NCI-H187 (cell line): ENCODE measurements at regions not wholly inside any gene's neighbourhood (a gene's known extent, or its start where the extent isn't known, plus 50 kb on each side); places are given as distances from the start of the nearest gene placed in this dataset.

Experiments
- DNase-seq, 2 experiments: peaks; one replicate each; lab custom pipeline; 2025; lab: John Stamatoyannopoulos, UW

GRCh38 chr1:213871179-213871578 lies 116.6 kb upstream of the PROX1 start:
- DNase-seq: no peak

GRCh38 chr1:213874789-213875188 lies 113.0 kb upstream of the PROX1 start:
- DNase-seq: no peak

- no peak for DNase-seq
Observed at GRCh38 chr1:213876531-213876930, 111.2 kb upstream of the PROX1 start.

- DNase-seq: no peak
Observed at GRCh38 chr1:213883618-213884017, 104.2 kb upstream of the PROX1 start.

- DNase-seq: no peak
Observed at GRCh38 chr1:213884402-213884801, 103.4 kb upstream of the PROX1 start.

GRCh38 chr1:213884942-213885341 lies 102.8 kb upstream of the PROX1 start:
- no peak for DNase-seq

- DNase-seq: no peak
Observed at GRCh38 chr1:213887842-213888241, 99.9 kb upstream of the PROX1 start.

- no peak for DNase-seq
Observed at GRCh38 chr1:213891989-213892902, 95.5 kb upstream of the PROX1 start.

- DNase-seq: no peak
Observed at GRCh38 chr1:213898684-213899083, 89.1 kb upstream of the PROX1 start.

GRCh38 chr1:213899413-213899812 lies 88.4 kb upstream of the PROX1 start:
- no peak for DNase-seq

GRCh38 chr1:213905344-213905743 lies 82.4 kb upstream of the PROX1 start:
- DNase-seq: no peak

GRCh38 chr1:213908521-213908920 lies 79.3 kb upstream of the PROX1 start:
- DNase-seq: no peak

- no peak for DNase-seq
Observed at GRCh38 chr1:213914392-213914791, 73.4 kb upstream of the PROX1 start.

- no peak for DNase-seq
Observed at GRCh38 chr1:213921311-213921710, 66.5 kb upstream of the PROX1 start.

- no peak for DNase-seq
Observed at GRCh38 chr1:213921712-213922111, 66.1 kb upstream of the PROX1 start.

- no peak for DNase-seq
Observed at GRCh38 chr1:213925531-213926182, 62.1 kb upstream of the PROX1 start.

GRCh38 chr1:213927846-213928245 lies 59.9 kb upstream of the PROX1 start:
- DNase-seq: no peak

- DNase-seq: no peak
Observed at GRCh38 chr1:213929398-213929797, 58.4 kb upstream of the PROX1 start.

- DNase-seq: no peak
Observed at GRCh38 chr1:213931836-213932235, 55.9 kb upstream of the PROX1 start.

GRCh38 chr1:213933336-213933735 lies 54.4 kb upstream of the PROX1 start:
- DNase-seq: no peak

- peak in 1 of 2 experiments; percentile 40 for DNase-seq
Observed at GRCh38 chr1:213934649-213935048, 53.1 kb upstream of the PROX1 start.

GRCh38 chr1:213936571-213936970 lies 51.2 kb upstream of the PROX1 start:
- no peak for DNase-seq
